PC-9 (cell line): ENCODE measurements at regions not wholly inside any gene's neighbourhood (a gene's known extent, or its start where the extent isn't known, plus 50 kb on each side); places are given as distances from the start of the nearest gene placed in this dataset.

Experiments used
- BruUV-seq: library from RNA; stranded (reverse); fragments of 400-500 nt; replicated peaks from 2 replicates; lab custom pipeline; 2021; lab: Mats Ljungman, UMichigan
- CTCF ChIA-PET: fragments of 300-600 bp; sonication (Branson Sonifier 250); formaldehyde crosslinking; loops from one replicate; lab custom pipeline; 2022; ENCODE audit warnings: antibody characterized with exemption; lab: Charles Lee
- POLR2A ChIA-PET: fragments of 300-600 bp; sonication (Branson Sonifier 250); formaldehyde crosslinking; loops from one replicate; lab custom pipeline; 2022; ENCODE audit warnings: antibody characterized with exemption; ENCODE audit not compliant: unreplicated experiment; lab: Charles Lee
- DNase-seq, 2 experiments: peaks; one replicate each; pipeline versions ENCODE4 v3.0.0 to v3.0.0-alpha.2; 2015 to 2022; ENCODE audit warnings: mixed read lengths in 1 of 2
- H2AFZ ChIP-seq: fragments of 200-600 bp; sonication (generic); 2 replicates; pipeline ENCODE4 v1.8.1; 2017; ENCODE audit warnings: antibody characterized with exemption
- H3F3A ChIP-seq: fragments of 200-600 bp; sonication (generic); 2 replicates; pipeline ENCODE4 v1.8.1; 2017; ENCODE audit warnings: antibody characterized with exemption, mild to moderate bottlenecking, low read depth; ENCODE audit not compliant: insufficient read depth
- H3K27ac ChIP-seq: fragments of 200-600 bp; sonication (generic); 2 replicates; pipeline ENCODE4 v1.6.1; 2016; ENCODE audit warnings: mixed run types
- H3K27me3 ChIP-seq: fragments of 200-600 bp; sonication (generic); 2 replicates; pipeline ENCODE4 v1.6.1; 2016; ENCODE audit warnings: low read depth, mixed run types; ENCODE audit not compliant: insufficient read depth
- H3K36me3 ChIP-seq: fragments of 200-600 bp; sonication (generic); 2 replicates; pipeline ENCODE4 v1.6.1; 2016; ENCODE audit warnings: low read depth, mixed run types
- H3K4me1 ChIP-seq: fragments of 200-600 bp; sonication (generic); replicated peaks from 2 replicates; pipeline ENCODE4 v1.6.1; 2016; ENCODE audit warnings: mixed run types; ENCODE audit not compliant: insufficient read depth
- H3K4me2 ChIP-seq: fragments of 200-600 bp; sonication (generic); 2 replicates; pipeline ENCODE4 v1.6.1; 2017; ENCODE audit warnings: mixed run types
- H3K4me3 ChIP-seq: fragments of 200-600 bp; sonication (generic); 2 replicates; pipeline ENCODE4 v1.6.1; 2016; ENCODE audit warnings: mixed run types
- H3K79me2 ChIP-seq: fragments of 200-600 bp; sonication (generic); 2 replicates; pipeline ENCODE4 v1.6.1; 2017; ENCODE audit warnings: low read depth, mixed run types
- H3K9me2 ChIP-seq: fragments of 200-600 bp; sonication (generic); 2 replicates; pipeline ENCODE4 v1.8.1; 2017; ENCODE audit warnings: mild to moderate bottlenecking; ENCODE audit not compliant: insufficient read depth
- H3K9me3 ChIP-seq: fragments of 200-600 bp; sonication (generic); 2 replicates; pipeline ENCODE4 v1.8.1; 2016; ENCODE audit warnings: low read depth; ENCODE audit not compliant: insufficient read depth
- H4K20me1 ChIP-seq: fragments of 200-600 bp; sonication (generic); 2 replicates; pipeline ENCODE4 v1.8.1; 2017; ENCODE audit not compliant: insufficient read depth
- EZH2 ChIP-seq: fragments of 200-600 bp; sonication (generic); IDR thresholded peaks from 2 replicates; pipeline ENCODE4 v1.8.0; 2017; ENCODE audit warnings: antibody characterized with exemption, low read depth
- intact Hi-C: fragments of 100-400 bp; cut with micrococcal nuclease; formaldehyde crosslinking; loops from one replicate; pipeline ENCODE4 v1.10.0; 2022; ENCODE audit not compliant: unreplicated experiment
- TF ChIP-seq, protein P1 (sequence below): fragments of 200-600 bp; sonication (generic); conservative IDR thresholded peaks from 2 replicates; pipeline ENCODE4 v1.6.1; 2017; ENCODE audit warnings: mixed run types, antibody characterized with exemption, mild to moderate bottlenecking, moderate library complexity

DNA sequence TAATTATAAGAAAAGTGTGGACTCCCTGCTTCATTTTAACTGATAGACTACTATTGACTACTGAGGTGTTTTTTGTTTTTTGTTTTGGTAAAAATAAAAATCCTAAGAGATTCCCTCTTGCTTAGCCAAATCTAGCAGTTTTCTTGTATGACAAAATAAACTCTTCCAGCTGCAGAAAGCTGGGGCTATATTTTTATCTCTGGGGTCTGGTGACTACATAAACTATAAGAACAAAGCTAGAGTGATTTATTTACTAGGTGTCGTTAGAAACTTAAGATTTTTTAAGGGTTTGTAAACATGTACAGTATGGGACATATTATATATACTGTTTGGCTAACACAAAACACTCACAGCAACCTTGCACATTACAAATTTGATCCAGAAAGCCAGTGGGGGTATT, 467.4 kb upstream of the MPDZ start:
- Histone ChIP-seq H3K36me3 (no peaks in the 10 kb centered on the region), H3K27me3 (no peaks in the 10 kb centered on the region), H3K4me3 (no peak overlapping the region), H4K20me1 (no peaks in the 10 kb centered on the region), H3K9me3 (no peaks in the 10 kb centered on the region), H3K9me2 (no peaks in the 10 kb centered on the region), H3K79me2 (no peaks in the 10 kb centered on the region), H3K4me1 (no peaks in the 10 kb centered on the region), H3K27ac (no peak overlapping the region), H2AFZ (no peak overlapping the region), H3K4me2 (no peak overlapping the region), H3F3A (no peaks in the 10 kb centered on the region)
- no peak for TF ChIP-seq EZH2
- TF ChIP-seq, protein P1, sequence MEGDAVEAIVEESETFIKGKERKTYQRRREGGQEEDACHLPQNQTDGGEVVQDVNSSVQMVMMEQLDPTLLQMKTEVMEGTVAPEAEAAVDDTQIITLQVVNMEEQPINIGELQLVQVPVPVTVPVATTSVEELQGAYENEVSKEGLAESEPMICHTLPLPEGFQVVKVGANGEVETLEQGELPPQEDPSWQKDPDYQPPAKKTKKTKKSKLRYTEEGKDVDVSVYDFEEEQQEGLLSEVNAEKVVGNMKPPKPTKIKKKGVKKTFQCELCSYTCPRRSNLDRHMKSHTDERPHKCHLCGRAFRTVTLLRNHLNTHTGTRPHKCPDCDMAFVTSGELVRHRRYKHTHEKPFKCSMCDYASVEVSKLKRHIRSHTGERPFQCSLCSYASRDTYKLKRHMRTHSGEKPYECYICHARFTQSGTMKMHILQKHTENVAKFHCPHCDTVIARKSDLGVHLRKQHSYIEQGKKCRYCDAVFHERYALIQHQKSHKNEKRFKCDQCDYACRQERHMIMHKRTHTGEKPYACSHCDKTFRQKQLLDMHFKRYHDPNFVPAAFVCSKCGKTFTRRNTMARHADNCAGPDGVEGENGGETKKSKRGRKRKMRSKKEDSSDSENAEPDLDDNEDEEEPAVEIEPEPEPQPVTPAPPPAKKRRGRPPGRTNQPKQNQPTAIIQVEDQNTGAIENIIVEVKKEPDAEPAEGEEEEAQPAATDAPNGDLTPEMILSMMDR = no peak
- intact Hi-C loops = no loop called here
- CTCF ChIA-PET = no interaction called here
- POLR2A ChIA-PET = no interaction called here
- no TSS peak for BruUV-seq
- DNase-seq = no peak

DNA sequence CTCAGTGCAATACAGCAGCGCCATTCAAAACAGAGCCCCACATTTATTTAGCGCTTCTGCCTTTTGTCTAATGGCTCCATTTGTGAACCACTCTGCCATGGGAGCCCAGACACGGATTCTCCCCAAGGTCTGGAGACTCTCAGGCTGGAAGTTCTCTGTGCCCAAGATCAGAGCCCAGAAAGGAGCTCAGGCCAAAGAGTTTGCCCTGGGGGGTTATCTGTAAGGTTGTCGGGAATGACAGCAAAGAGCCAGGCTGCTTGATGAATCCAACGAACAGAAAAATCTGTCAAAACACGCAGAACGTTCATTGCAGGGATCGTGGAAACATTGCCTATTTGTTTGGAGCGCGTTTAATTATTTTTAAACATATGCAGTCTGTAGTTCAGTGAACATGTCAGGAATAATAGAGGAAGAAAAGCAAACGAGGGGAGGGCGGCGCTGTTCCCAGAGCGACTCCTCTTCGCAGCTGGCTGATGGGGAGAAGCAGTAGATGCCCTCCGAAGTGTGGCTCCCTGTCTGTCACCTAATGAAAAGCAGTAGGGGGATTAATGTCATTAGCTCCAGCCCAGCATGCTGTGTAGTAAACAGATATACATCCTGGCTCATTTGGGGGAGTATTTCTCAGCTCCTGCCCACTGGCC, 464.9 kb upstream of the MPDZ start:
- H3K79me2 ChIP-seq = no peaks in the 10 kb centered on the region
- TF ChIP-seq, protein P1 = no peak
- TF ChIP-seq EZH2 = no peak
- H3K9me3 ChIP-seq = no peaks in the 10 kb centered on the region
- ChIA-PET POLR2A (no interaction called here), CTCF (no interaction called here)
- no peaks in the 10 kb centered on the region for H3K36me3 ChIP-seq
- H2AFZ ChIP-seq = no peak overlapping the region
- H3K4me2 ChIP-seq = no peak overlapping the region
- H3K27ac ChIP-seq = no peak overlapping the region
- no TSS peak for BruUV-seq
- H3K27me3 ChIP-seq = no peaks in the 10 kb centered on the region
- H3K9me2 ChIP-seq = no peaks in the 10 kb centered on the region
- no peaks in the 10 kb centered on the region for H3F3A ChIP-seq
- intact Hi-C loops = no loop called here
- H3K4me3 ChIP-seq = no peak overlapping the region
- H3K4me1 ChIP-seq = no peaks in the 10 kb centered on the region
- no peaks in the 10 kb centered on the region for H4K20me1 ChIP-seq
- DNase-seq = no peak

DNA sequence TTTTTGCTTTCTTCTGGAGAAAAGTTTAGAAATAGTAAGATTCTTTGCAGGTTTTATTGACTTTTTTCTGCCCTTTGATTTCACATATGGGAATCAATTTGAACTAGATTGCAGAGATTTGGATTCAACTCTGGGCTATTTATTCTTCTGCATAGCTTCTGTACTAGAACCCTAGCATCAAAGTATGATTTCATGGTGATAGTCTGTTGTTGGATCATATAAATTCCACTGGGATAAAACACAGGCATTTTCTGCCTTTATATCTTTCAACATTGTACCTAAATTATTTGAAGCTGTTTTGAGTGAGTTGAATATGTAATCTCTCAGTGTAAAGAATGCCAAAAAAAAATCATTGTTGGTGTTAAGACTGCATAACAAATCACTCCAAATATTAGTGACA, 458.4 kb upstream of the MPDZ start:
- no TSS peak for BruUV-seq
- Histone ChIP-seq H3K4me1 (no peaks in the 10 kb centered on the region), H3K79me2 (no peaks in the 10 kb centered on the region), H3K9me3 (no peaks in the 10 kb centered on the region), H3F3A (no peaks in the 10 kb centered on the region), H3K9me2 (no peaks in the 10 kb centered on the region), H3K4me3 (no peak overlapping the region), H3K27ac (no peak overlapping the region), H3K27me3 (no peaks in the 10 kb centered on the region), H2AFZ (no peak overlapping the region), H4K20me1 (no peaks in the 10 kb centered on the region), H3K4me2 (no peak overlapping the region), H3K36me3 (no peaks in the 10 kb centered on the region)
- TF ChIP-seq EZH2 = no peak
- TF ChIP-seq, protein P1 = no peak
- intact Hi-C loops = loop anchor here (10.0 kb wide), 1 partner anchor 617 kb away; no protein-coding TSS in a partner anchor
- DNase-seq = no peak
- ChIA-PET CTCF (no interaction called here), POLR2A (no interaction called here)
